LNCaP clone FGC (cell line): ENCODE measurements at regions not wholly inside any gene's neighbourhood (a gene's known extent, or its start where the extent isn't known, plus 50 kb on each side); places are given as distances from the start of the nearest gene placed in this dataset.

Experiments
- DNase-seq: peaks from one replicate; pipeline ENCODE4 v3.0.0-alpha.2; 2011; ENCODE audit warnings: low read depth
- H3K4me3 ChIP-seq: 2 replicates; pipeline ENCODE4 v1.5.1; 2011; ENCODE audit warnings: mild to moderate bottlenecking, low read depth, low read length, control low read depth
- TF ChIP-seq, protein P1 (sequence below): IDR thresholded peaks from 2 replicates; pipeline ENCODE4 v1.5.1; 2012; ENCODE audit warnings: mild to moderate bottlenecking; ENCODE audit not compliant: control insufficient read depth, insufficient read depth; ENCODE audit errors: extremely low read depth

GRCh38 chr3:26345613-26346012 is 277.0 kb upstream of the LRRC3B start:
- TF ChIP-seq, protein P1, sequence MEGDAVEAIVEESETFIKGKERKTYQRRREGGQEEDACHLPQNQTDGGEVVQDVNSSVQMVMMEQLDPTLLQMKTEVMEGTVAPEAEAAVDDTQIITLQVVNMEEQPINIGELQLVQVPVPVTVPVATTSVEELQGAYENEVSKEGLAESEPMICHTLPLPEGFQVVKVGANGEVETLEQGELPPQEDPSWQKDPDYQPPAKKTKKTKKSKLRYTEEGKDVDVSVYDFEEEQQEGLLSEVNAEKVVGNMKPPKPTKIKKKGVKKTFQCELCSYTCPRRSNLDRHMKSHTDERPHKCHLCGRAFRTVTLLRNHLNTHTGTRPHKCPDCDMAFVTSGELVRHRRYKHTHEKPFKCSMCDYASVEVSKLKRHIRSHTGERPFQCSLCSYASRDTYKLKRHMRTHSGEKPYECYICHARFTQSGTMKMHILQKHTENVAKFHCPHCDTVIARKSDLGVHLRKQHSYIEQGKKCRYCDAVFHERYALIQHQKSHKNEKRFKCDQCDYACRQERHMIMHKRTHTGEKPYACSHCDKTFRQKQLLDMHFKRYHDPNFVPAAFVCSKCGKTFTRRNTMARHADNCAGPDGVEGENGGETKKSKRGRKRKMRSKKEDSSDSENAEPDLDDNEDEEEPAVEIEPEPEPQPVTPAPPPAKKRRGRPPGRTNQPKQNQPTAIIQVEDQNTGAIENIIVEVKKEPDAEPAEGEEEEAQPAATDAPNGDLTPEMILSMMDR, result no peak
- no peak overlapping the region for H3K4me3 ChIP-seq
- DNase-seq, result no peak

DNA sequence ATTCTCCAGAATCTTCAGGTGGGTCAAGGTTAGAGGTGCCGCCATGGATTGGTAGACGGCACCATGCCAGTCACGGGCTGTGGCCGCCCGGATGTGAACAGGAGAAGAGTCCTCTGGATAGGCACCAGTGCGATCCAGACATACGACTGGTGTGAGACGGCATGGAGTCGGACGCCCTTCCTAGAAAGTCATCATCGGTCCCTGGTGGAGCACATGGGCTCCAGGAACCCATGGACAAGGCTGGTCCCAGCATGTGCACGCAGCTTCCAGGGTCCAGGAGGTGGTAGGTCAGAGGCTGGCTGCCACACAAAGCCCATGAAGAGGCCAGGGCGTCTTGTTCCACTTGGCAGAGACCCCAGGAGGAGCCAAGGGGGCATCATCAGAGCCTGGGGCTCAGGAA is 276.1 kb upstream of the LRRC3B start:
- TF ChIP-seq, protein P1, result no peak
- DNase-seq, result no peak
- no peak overlapping the region for H3K4me3 ChIP-seq

DNA sequence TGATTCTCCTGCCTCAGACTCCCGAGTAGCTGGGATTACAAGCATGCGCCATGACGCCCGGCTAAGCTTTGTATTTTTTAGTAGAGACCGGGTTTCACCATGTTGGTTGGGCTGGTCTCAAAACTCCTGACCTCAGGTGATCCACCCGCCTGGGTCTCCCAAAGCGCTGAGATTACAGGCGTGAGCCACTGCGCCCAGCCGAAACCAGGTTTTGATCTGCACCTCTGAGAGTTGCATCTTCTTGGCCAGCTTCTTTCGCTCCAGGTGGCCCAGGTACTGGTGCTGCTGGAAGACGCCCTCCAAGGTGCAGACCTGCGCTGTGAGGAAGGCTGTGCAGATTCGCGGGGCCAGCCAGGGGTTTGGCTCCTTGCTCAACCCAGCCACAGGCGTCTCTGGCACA is 275.4 kb upstream of the LRRC3B start:
- TF ChIP-seq, protein P1, result no peak
- DNase-seq, result no peak
- no peak overlapping the region for H3K4me3 ChIP-seq

- TF ChIP-seq, protein P1, result no peak
- no peak overlapping the region for H3K4me3 ChIP-seq
- no peak for DNase-seq
Observed at GRCh38 chr3:26350853-26351252, 271.7 kb upstream of the LRRC3B start.

DNA sequence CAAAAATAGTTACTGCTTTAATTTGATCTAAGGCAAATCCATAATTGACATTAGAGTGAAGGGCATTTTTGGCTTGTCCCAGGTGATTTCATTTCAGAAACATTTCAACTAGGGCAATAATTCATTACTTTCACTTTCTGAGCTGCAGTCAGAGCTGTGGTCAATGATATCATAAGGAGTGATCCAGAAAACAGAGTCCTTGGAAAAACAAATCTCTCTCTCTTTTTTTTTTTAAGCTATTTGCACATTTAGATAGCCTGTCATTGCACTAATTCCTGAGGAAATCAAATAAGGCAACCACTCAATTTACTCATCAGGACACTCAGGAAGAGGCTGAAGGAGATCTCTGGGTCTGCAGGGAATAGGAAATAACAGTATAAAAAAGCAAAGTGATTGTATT is 269.5 kb upstream of the LRRC3B start:
- TF ChIP-seq, protein P1, result no peak
- no peak for DNase-seq
- no peak overlapping the region for H3K4me3 ChIP-seq

DNA sequence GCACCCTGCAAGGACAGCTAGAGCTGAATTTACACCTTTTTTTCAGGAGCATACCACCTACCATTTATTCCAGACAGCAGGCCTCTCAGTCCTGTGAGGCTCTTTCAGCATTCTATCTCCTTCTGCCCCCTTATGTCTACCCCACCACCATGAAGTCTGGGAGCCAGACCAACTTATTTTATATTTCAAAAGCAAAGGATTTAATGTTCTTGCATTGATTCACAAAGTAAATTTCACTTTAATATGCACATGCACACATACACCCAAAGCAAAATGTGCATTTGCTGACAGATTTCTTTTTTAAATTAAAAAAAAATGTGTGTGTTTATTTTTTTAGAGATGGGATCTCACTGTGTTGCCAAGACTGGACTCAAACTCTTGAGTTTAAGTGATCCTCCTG is 264.2 kb upstream of the LRRC3B start:
- no peak overlapping the region for H3K4me3 ChIP-seq
- no peak for DNase-seq
- TF ChIP-seq, protein P1, result no peak

DNA sequence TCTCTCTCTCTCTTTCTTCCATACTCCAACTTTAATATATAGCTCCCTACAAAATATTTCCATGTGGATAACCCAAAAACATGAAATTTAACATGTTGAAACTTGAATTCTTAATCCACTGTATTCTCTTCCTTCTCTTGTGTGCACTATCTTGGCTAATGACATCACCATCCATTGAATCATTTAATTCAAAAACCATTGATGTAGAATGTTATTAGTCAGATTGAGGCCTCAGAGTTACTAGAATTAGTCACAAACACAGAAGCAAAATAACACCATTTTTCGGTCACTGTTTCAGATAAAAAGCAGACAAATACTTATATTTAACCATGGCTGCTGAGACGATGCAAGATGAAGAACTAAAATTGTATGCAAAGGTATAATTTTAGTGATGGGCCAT is 256.9 kb upstream of the LRRC3B start:
- no peak overlapping the region for H3K4me3 ChIP-seq
- TF ChIP-seq, protein P1, result no peak
- DNase-seq, result no peak
